ENCODE measurements at regions not wholly inside any gene's neighbourhood (a gene's known extent, or its start where the extent isn't known, plus 50 kb on each side); places are given as distances from the start of the nearest gene placed in this dataset.

GRCh38 chr12:75815756-75816155 is 215.8 kb downstream of the PHLDA1 start:
- peaks cover 0 to 5% (median 5%) of the 10 kb centered on the region in 5 donors for H3K27me3 Mint-ChIP-seq
- H3K9me3 Mint-ChIP-seq, result no peaks in the 10 kb centered on the region
- Histone ChIP-seq H3K4me3 (ENCODE audit: low read length) (no peak overlapping the region), H3K27me3 (ENCODE audit: control insufficient read depth in 2 of 2, insufficient read depth in 2 of 2, low read length in 2 of 2) (no peaks in the 10 kb centered on the region), H3K36me3 (ENCODE audit: control insufficient read depth in 2 of 3, insufficient read depth in 3 of 3, low read length in 3 of 3) (no peaks in the 10 kb centered on the region), H3K4me1 (ENCODE audit: control insufficient read depth in 2 of 2, insufficient read depth in 2 of 2, low read length in 2 of 2) (peaks cover 0 to 7% of the 10 kb centered on the region in 2 donors), H3K9me3 (ENCODE audit: control insufficient read depth in 2 of 3, low read length in 3 of 3) (no peaks in the 10 kb centered on the region), H3K27ac (ENCODE audit: low read depth, low read length) (no peak overlapping the region)
- H3K36me3 Mint-ChIP-seq, result no peaks in the 10 kb centered on the region
- intact Hi-C loops (cut with micrococcal nuclease), result loop anchor here (2.0 to 10.0 kb wide), 4 partner anchors 119 to 771 kb away; no protein-coding TSS in a partner anchor
- DNase-seq (no peak), ATAC-seq (no peak)
- no peak overlapping the region for H3K27ac Mint-ChIP-seq
- H3K4me1 Mint-ChIP-seq, result peaks cover 0 to 18% (median 0%) of the 10 kb centered on the region in 7 donors
- H3K4me3 Mint-ChIP-seq, result no peak overlapping the region
- ChIA-PET CTCF (interaction anchor here (1.1 kb wide), 1 partner anchor 221 kb away, joined by 3 read pairs; no protein-coding TSS in a partner anchor), POLR2A (no interaction called here)

- H3K27ac ChIP-seq (ENCODE audit: low read depth, low read length), result no peak overlapping the region
- H3K9me3 ChIP-seq (ENCODE audit: control insufficient read depth in 2 of 3, low read length in 3 of 3), result no peaks in the 10 kb centered on the region
- intact Hi-C loops (cut with micrococcal nuclease), result loop anchor here in 1 of 2 donors (2.0 to 10.0 kb wide), 3 partner anchors 120 to 290 kb away; no protein-coding TSS in a partner anchor
- Mint-ChIP-seq H3K27ac (no peak overlapping the region), H3K4me3 (no peak overlapping the region), H3K4me1 (peaks cover 0 to 18% (median 0%) of the 10 kb centered on the region in 7 donors), H3K9me3 (no peaks in the 10 kb centered on the region), H3K36me3 (no peaks in the 10 kb centered on the region), H3K27me3 (peaks cover 0 to 7% (median 5%) of the 10 kb centered on the region in 5 donors)
- no peaks in the 10 kb centered on the region for H3K36me3 ChIP-seq (ENCODE audit: control insufficient read depth in 2 of 3, insufficient read depth in 3 of 3, low read length in 3 of 3)
- POLR2A ChIA-PET, result no interaction called here
- H3K4me1 ChIP-seq (ENCODE audit: control insufficient read depth in 2 of 2, insufficient read depth in 2 of 2, low read length in 2 of 2), result peaks cover 0 to 7% of the 10 kb centered on the region in 2 donors
- no peaks in the 10 kb centered on the region for H3K27me3 ChIP-seq (ENCODE audit: control insufficient read depth in 2 of 2, insufficient read depth in 2 of 2, low read length in 2 of 2)
- ATAC-seq (peak; percentile 34), DNase-seq (peak in 1 of 9 donors; percentile 5)
- no peak overlapping the region for H3K4me3 ChIP-seq (ENCODE audit: low read length)
- CTCF ChIA-PET, result no interaction called here
Measured at GRCh38 chr12:75814851-75815754, 216.5 kb downstream of the PHLDA1 start.

GRCh38 chr12:75813072-75813471 is 218.5 kb downstream of the PHLDA1 start:
- ChIA-PET CTCF (interaction anchor here (1.0 to 1.1 kb wide), 2 partner anchors 8 to 227 kb away, joined by 3 to 4 read pairs; no protein-coding TSS in a partner anchor), POLR2A (no interaction called here)
- no peak overlapping the region for H3K4me3 Mint-ChIP-seq
- peaks cover 0 to 8% (median 0%) of the 10 kb centered on the region in 11 donors for H3K9me3 Mint-ChIP-seq
- no peak overlapping the region for H3K27ac Mint-ChIP-seq
- Histone ChIP-seq H3K27me3 (ENCODE audit: control insufficient read depth in 2 of 2, insufficient read depth in 2 of 2, low read length in 2 of 2) (no peaks in the 10 kb centered on the region), H3K27ac (ENCODE audit: low read depth, low read length) (no peak overlapping the region), H3K36me3 (ENCODE audit: control insufficient read depth in 2 of 3, insufficient read depth in 3 of 3, low read length in 3 of 3) (no peaks in the 10 kb centered on the region), H3K9me3 (ENCODE audit: control insufficient read depth in 2 of 3, low read length in 3 of 3) (no peaks in the 10 kb centered on the region), H3K4me1 (ENCODE audit: control insufficient read depth in 2 of 2, insufficient read depth in 2 of 2, low read length in 2 of 2) (peaks cover 0 to 7% of the 10 kb centered on the region in 2 donors), H3K4me3 (ENCODE audit: low read length) (no peak overlapping the region)
- ATAC-seq (no peak), DNase-seq (no peak)
- peaks cover 0 to 12% (median 7%) of the 10 kb centered on the region in 5 donors for H3K27me3 Mint-ChIP-seq
- intact Hi-C loops (cut with micrococcal nuclease), result loop anchor here in 1 of 2 donors (10.0 kb wide), 1 partner anchor 288 kb away; no protein-coding TSS in a partner anchor
- H3K4me1 Mint-ChIP-seq, result peaks cover 0 to 18% (median 0%) of the 10 kb centered on the region in 7 donors
- H3K36me3 Mint-ChIP-seq, result peaks cover 0 to 1% (median 0%) of the 10 kb centered on the region in 5 donors

GRCh38 chr12:75812271-75813018 is 219.1 kb downstream of the PHLDA1 start:
- intact Hi-C loops (cut with micrococcal nuclease), result loop anchor here in 1 of 2 donors (10.0 kb wide), 1 partner anchor 288 kb away; no protein-coding TSS in a partner anchor
- Mint-ChIP-seq H3K27ac (no peak overlapping the region), H3K36me3 (peaks cover 0 to 1% (median 0%) of the 10 kb centered on the region in 5 donors), H3K9me3 (peaks cover 0 to 8% (median 0%) of the 10 kb centered on the region in 11 donors), H3K27me3 (peaks cover 0 to 12% (median 7%) of the 10 kb centered on the region in 5 donors), H3K4me1 (peaks cover 0 to 18% (median 0%) of the 10 kb centered on the region in 7 donors), H3K4me3 (no peak overlapping the region)
- no peaks in the 10 kb centered on the region for H3K27me3 ChIP-seq (ENCODE audit: control insufficient read depth in 2 of 2, insufficient read depth in 2 of 2, low read length in 2 of 2)
- no peaks in the 10 kb centered on the region for H3K9me3 ChIP-seq (ENCODE audit: control insufficient read depth in 2 of 3, low read length in 3 of 3)
- ChIA-PET CTCF (interaction anchor here (1.0 kb wide), 1 partner anchor 8 kb away, joined by 4 read pairs; no protein-coding TSS in a partner anchor), POLR2A (no interaction called here)
- ATAC-seq (no peak), DNase-seq (no peak)
- H3K36me3 ChIP-seq (ENCODE audit: control insufficient read depth in 2 of 3, insufficient read depth in 3 of 3, low read length in 3 of 3), result no peaks in the 10 kb centered on the region
- peaks cover 0 to 7% of the 10 kb centered on the region in 2 donors for H3K4me1 ChIP-seq (ENCODE audit: control insufficient read depth in 2 of 2, insufficient read depth in 2 of 2, low read length in 2 of 2)
- H3K27ac ChIP-seq (ENCODE audit: low read depth, low read length), result no peak overlapping the region
- no peak overlapping the region for H3K4me3 ChIP-seq (ENCODE audit: low read length)

- H3K27ac ChIP-seq (ENCODE audit: low read depth, low read length), result no peak overlapping the region
- POLR2A ChIA-PET, result no interaction called here
- H3K9me3 ChIP-seq (ENCODE audit: control insufficient read depth in 2 of 3, low read length in 3 of 3), result no peaks in the 10 kb centered on the region
- peaks cover 0 to 1% of the 10 kb centered on the region in 2 donors for H3K4me1 ChIP-seq (ENCODE audit: control insufficient read depth in 2 of 2, insufficient read depth in 2 of 2, low read length in 2 of 2)
- intact Hi-C loops (cut with micrococcal nuclease), result loop anchor here in 1 of 2 donors (10.0 kb wide), 1 partner anchor 285 kb away; no protein-coding TSS in a partner anchor
- H3K36me3 ChIP-seq (ENCODE audit: control insufficient read depth in 2 of 3, insufficient read depth in 3 of 3, low read length in 3 of 3), result no peaks in the 10 kb centered on the region
- no peak for DNase-seq
- Mint-ChIP-seq H3K4me3 (no peak overlapping the region), H3K27ac (no peak overlapping the region), H3K36me3 (peaks cover 0 to 1% (median 0%) of the 10 kb centered on the region in 5 donors), H3K27me3 (peaks cover 0 to 12% (median 7%) of the 10 kb centered on the region in 5 donors), H3K4me1 (peaks cover 0 to 11% (median 0%) of the 10 kb centered on the region in 7 donors), H3K9me3 (peaks cover 0 to 8% (median 0%) of the 10 kb centered on the region in 11 donors)
- no peaks in the 10 kb centered on the region for H3K27me3 ChIP-seq (ENCODE audit: control insufficient read depth in 2 of 2, insufficient read depth in 2 of 2, low read length in 2 of 2)
- CTCF ChIA-PET, result no interaction called here
- no peak overlapping the region for H3K4me3 ChIP-seq (ENCODE audit: low read length)
- ATAC-seq, result no peak
Measured at GRCh38 chr12:75809746-75810145, 221.8 kb downstream of the PHLDA1 start.

- no peaks in the 10 kb centered on the region for H3K36me3 ChIP-seq (ENCODE audit: control insufficient read depth in 2 of 3, insufficient read depth in 3 of 3, low read length in 3 of 3)
- Mint-ChIP-seq H3K36me3 (peaks cover 0 to 1% (median 0%) of the 10 kb centered on the region in 5 donors), H3K4me1 (peaks cover 0 to 6% (median 0%) of the 10 kb centered on the region in 7 donors), H3K27ac (no peak overlapping the region), H3K27me3 (peaks cover 0 to 12% (median 5%) of the 10 kb centered on the region in 5 donors), H3K4me3 (no peak overlapping the region), H3K9me3 (peaks cover 0 to 8% (median 0%) of the 10 kb centered on the region in 11 donors)
- no peak overlapping the region for H3K4me3 ChIP-seq (ENCODE audit: low read length)
- ChIA-PET CTCF (no interaction called here), POLR2A (no interaction called here)
- H3K4me1 ChIP-seq (ENCODE audit: control insufficient read depth in 2 of 2, insufficient read depth in 2 of 2, low read length in 2 of 2), result no peaks in the 10 kb centered on the region
- H3K27ac ChIP-seq (ENCODE audit: low read depth, low read length), result no peak overlapping the region
- DNase-seq (no peak), ATAC-seq (no peak)
- H3K27me3 ChIP-seq (ENCODE audit: control insufficient read depth in 2 of 2, insufficient read depth in 2 of 2, low read length in 2 of 2), result no peaks in the 10 kb centered on the region
- intact Hi-C loops (cut with micrococcal nuclease), result no loop called here
- H3K9me3 ChIP-seq (ENCODE audit: control insufficient read depth in 2 of 3, low read length in 3 of 3), result no peaks in the 10 kb centered on the region
Measured at GRCh38 chr12:75807494-75807893, 224.1 kb downstream of the PHLDA1 start.

All from naive thymus-derived CD4-positive, alpha-beta T cell (primary cell).